ENCODE measurements at regions not wholly inside any gene's neighbourhood (a gene's known extent, or its start where the extent isn't known, plus 50 kb on each side); places are given as distances from the start of the nearest gene placed in this dataset.

GRCh38 chr2:137857881-137858280 lies 106.4 kb upstream of the HNMT start:
- H3K36me3 ChIP-seq, result no peaks in the 10 kb centered on the region
- DNase-seq (ENCODE audit: extremely low spot score in 2 of 2), result no peak
- no peak overlapping the region for H3K4me3 ChIP-seq
- TF ChIP-seq CTCF (IDR thresholded peaks at IDR 0.05), result no peak
- TF ChIP-seq POLR2A (IDR thresholded peaks at IDR 0.05), result no peak
- TF ChIP-seq POLR2AphosphoS5 (IDR thresholded peaks at IDR 0.05; ENCODE audit: insufficient read depth in 1 of 2, low read depth in 1 of 2), result no peak
- H3K27ac ChIP-seq, result no peak overlapping the region
- H3K27me3 ChIP-seq, result no peaks in the 10 kb centered on the region
- H3K4me1 ChIP-seq, result no peaks in the 10 kb centered on the region
- intact Hi-C loops (cut with DNase I), result no loop called here
- no peaks in the 10 kb centered on the region for H3K9me3 ChIP-seq

GRCh38 chr2:137862651-137863050 lies 101.6 kb upstream of the HNMT start:
- H3K27me3 ChIP-seq, result no peaks in the 10 kb centered on the region
- TF ChIP-seq POLR2A (IDR thresholded peaks at IDR 0.05), result no peak
- no peak for TF ChIP-seq POLR2AphosphoS5 (IDR thresholded peaks at IDR 0.05; ENCODE audit: insufficient read depth in 1 of 2, low read depth in 1 of 2)
- no peak for TF ChIP-seq CTCF (IDR thresholded peaks at IDR 0.05)
- intact Hi-C loops (cut with DNase I), result no loop called here
- no peak for DNase-seq (ENCODE audit: extremely low spot score in 2 of 2)
- no peaks in the 10 kb centered on the region for H3K4me1 ChIP-seq
- H3K36me3 ChIP-seq, result no peaks in the 10 kb centered on the region
- no peak overlapping the region for H3K4me3 ChIP-seq
- H3K9me3 ChIP-seq, result no peaks in the 10 kb centered on the region
- no peak overlapping the region for H3K27ac ChIP-seq

- TF ChIP-seq POLR2AphosphoS5 (IDR thresholded peaks at IDR 0.05; ENCODE audit: insufficient read depth in 1 of 2, low read depth in 1 of 2) (no peak), CTCF (IDR thresholded peaks at IDR 0.05) (no peak), POLR2A (IDR thresholded peaks at IDR 0.05) (no peak)
- DNase-seq (ENCODE audit: extremely low spot score in 2 of 2), result no peak
- Histone ChIP-seq H3K27ac (no peak overlapping the region), H3K27me3 (no peaks in the 10 kb centered on the region), H3K4me1 (no peaks in the 10 kb centered on the region), H3K36me3 (no peaks in the 10 kb centered on the region), H3K9me3 (no peaks in the 10 kb centered on the region), H3K4me3 (no peak overlapping the region)
- intact Hi-C loops (cut with DNase I), result no loop called here
Measured at GRCh38 chr2:137865954-137866540, 98.2 kb upstream of the HNMT start.

DNA sequence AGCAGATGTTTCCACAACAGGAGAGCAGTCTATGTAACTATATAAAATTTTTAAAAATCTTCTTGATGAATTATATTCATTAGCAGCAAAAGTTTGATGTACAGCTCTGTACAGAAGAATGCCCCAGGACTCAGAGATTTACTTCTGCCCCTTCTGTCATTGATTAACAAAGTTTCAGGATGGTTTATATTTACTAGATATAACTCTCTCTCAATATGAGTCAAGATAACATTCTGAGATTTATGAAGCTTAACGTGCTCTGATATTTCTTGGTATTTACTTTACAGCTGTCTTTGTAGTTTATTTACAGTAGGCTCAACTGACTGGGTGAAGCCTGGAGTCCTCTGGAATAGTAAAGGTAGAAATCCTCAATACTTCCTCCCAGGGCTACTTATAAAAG lies 93.6 kb upstream of the HNMT start:
- no peak for DNase-seq (ENCODE audit: extremely low spot score in 2 of 2)
- no peaks in the 10 kb centered on the region for H3K4me1 ChIP-seq
- no peaks in the 10 kb centered on the region for H3K27me3 ChIP-seq
- H3K4me3 ChIP-seq, result no peak overlapping the region
- no peak overlapping the region for H3K27ac ChIP-seq
- TF ChIP-seq POLR2AphosphoS5 (IDR thresholded peaks at IDR 0.05; ENCODE audit: insufficient read depth in 1 of 2, low read depth in 1 of 2) (no peak), POLR2A (IDR thresholded peaks at IDR 0.05) (no peak), CTCF (IDR thresholded peaks at IDR 0.05) (no peak)
- intact Hi-C loops (cut with DNase I), result no loop called here
- no peaks in the 10 kb centered on the region for H3K36me3 ChIP-seq
- H3K9me3 ChIP-seq, result no peaks in the 10 kb centered on the region

DNA sequence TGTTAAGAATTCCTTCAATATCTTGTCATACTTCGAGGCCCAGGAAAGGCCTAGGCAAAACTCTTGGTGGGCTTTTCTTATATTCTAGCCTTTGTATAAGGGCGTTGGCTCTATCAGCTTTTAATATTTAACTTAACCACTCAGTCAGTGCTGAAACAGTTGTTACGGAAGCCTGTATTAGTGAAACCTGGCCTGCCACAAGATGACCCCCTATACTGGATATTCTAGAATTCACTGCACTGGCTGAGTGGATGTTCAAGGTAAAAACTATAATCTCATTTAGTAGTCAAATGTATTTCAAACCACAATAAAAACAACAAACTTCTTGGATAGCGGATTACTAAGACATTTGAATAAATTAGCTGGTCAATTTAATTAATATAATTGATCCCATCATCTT lies 91.7 kb upstream of the HNMT start:
- TF ChIP-seq CTCF (IDR thresholded peaks at IDR 0.05), result no peak
- TF ChIP-seq POLR2A (IDR thresholded peaks at IDR 0.05), result no peak
- TF ChIP-seq POLR2AphosphoS5 (IDR thresholded peaks at IDR 0.05; ENCODE audit: insufficient read depth in 1 of 2, low read depth in 1 of 2), result no peak
- H3K36me3 ChIP-seq, result no peaks in the 10 kb centered on the region
- no peak overlapping the region for H3K27ac ChIP-seq
- intact Hi-C loops (cut with DNase I), result no loop called here
- H3K27me3 ChIP-seq, result no peaks in the 10 kb centered on the region
- no peak for DNase-seq (ENCODE audit: extremely low spot score in 2 of 2)
- H3K4me3 ChIP-seq, result no peak overlapping the region
- H3K4me1 ChIP-seq, result no peaks in the 10 kb centered on the region
- no peaks in the 10 kb centered on the region for H3K9me3 ChIP-seq
